Amniotic epithelial cell (primary cell): ENCODE measurements at regions not wholly inside any gene's neighbourhood (a gene's known extent, or its start where the extent isn't known, plus 50 kb on each side); places are given as distances from the start of the nearest gene placed in this dataset.
"Not testable (repeated sequence)": the region's sequence is repeated elsewhere in the genome, so short reads cannot be mapped to it uniquely, and the experiment has no call there.

Experiments
- DNase-seq: peaks from one replicate; pipeline ENCODE4 v3.0.0-alpha.2; 2010; ENCODE audit warnings: low read depth

GRCh38 chr10:2340831-2341647, 603.7 kb upstream of the ADARB2 start:
- no peak for DNase-seq

- DNase-seq, result no peak
These were observed 598.3 kb upstream of the ADARB2 start for GRCh38 chr10:2335626-2336025.

GRCh38 chr10:2334575-2334974, 597.2 kb upstream of the ADARB2 start:
- DNase-seq, result no peak

- DNase-seq, result no peak
These were observed 591.8 kb upstream of the ADARB2 start for GRCh38 chr10:2329082-2329481.

- no peak for DNase-seq
These were observed 589.1 kb upstream of the ADARB2 start for GRCh38 chr10:2326411-2326810.

- DNase-seq, result not testable (repeated sequence)
These were observed 577.7 kb upstream of the ADARB2 start for GRCh38 chr10:2315045-2315485.

GRCh38 chr10:2306081-2306480, 568.8 kb upstream of the ADARB2 start:
- DNase-seq, result no peak

DNA sequence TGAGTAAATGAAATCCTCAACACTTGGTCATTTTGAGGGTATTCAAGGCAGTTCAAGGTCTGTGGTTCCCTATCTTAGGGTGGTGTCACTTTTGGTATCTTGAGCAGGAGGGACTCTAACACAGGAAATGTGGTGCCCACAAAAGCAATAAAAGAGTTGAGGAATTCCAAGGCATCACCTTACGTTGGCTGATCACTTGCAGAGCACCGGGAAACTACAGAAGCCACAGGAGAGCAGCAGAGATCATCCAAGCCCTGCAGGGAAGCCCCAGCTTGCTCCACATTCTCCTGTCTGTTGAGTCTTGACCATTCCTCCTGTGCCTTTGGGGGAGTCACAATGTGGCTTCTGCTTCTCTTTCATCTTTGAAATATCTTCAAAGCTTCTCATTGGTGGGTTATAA, 565.8 kb upstream of the ADARB2 start:
- DNase-seq, result no peak

GRCh38 chr10:2301227-2301626, 563.9 kb upstream of the ADARB2 start:
- DNase-seq, result no peak

- DNase-seq, result no peak
These were observed 562.9 kb upstream of the ADARB2 start for GRCh38 chr10:2300231-2300630.

DNA sequence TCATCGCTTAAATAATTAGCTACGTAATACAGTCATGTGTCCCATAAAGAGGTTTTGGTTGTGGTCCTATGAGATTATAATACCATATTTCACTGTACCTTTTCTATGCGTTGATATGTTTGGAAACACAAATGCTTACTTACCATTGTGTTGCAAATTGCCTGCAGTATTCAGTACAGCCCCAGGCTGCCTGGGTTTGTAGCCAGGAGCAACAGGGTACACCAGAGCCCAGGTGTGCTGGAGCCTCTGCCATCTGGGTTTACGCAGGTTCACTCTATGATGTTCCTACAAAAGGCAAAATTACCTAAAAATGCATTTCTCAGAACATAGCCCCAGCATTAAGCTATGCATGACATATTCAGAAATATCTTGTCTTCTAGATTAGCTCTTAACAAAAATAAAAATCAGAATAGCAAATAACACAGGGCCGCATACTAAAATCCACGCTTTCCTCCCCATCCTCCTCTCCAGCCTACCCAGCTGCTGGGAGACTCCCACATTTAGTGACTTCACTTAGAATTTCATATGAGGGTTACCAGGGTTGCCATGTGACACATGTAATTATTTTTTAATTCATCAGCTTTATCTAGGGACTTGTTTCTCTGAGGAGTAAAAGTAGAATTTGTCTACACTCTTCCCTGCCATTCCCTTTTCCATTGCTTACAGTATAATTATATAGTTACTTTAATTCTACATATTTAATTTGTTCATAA, 559.0 kb upstream of the ADARB2 start:
- no peak for DNase-seq

DNA sequence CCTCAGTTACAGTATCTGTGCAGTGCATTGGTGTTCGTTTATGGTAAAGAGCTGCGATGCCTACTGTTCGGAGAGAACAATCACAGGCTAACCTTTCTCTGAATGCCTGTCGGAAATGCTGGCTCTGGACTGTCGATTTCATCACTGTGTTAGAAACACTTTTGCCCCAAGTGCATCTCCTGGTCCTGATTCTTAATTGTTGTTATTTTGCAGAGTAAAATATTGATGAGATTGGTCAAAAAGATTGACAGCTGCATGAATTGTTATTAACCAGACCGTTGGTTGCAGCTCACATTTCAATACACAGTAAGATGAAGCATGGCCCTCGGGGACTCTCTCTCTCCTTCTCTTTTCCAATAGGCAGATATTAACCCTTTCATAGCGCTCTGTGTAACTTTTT, 557.4 kb upstream of the ADARB2 start:
- DNase-seq, result no peak

- DNase-seq, result no peak
These were observed 546.7 kb upstream of the ADARB2 start for GRCh38 chr10:2284071-2284470.

DNA sequence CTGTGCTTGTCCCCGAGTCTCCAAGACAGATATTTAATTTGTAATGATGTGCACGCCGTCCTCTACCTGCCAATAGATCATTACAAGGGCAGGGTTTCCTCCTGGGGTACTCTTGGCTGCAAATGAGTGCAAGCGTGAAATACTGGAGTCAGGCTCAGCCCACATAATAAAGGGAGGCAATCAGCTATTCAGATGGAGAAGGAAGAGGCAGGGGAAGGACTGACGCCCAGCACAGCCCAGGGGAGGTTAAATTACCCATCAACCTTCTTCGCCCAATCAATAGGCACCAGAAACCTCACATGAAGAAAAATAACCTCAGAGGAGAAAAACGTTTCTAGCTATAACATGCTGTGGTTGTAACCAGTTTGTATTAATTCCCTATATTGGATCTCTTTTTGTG, 544.9 kb upstream of the ADARB2 start:
- no peak for DNase-seq

DNA sequence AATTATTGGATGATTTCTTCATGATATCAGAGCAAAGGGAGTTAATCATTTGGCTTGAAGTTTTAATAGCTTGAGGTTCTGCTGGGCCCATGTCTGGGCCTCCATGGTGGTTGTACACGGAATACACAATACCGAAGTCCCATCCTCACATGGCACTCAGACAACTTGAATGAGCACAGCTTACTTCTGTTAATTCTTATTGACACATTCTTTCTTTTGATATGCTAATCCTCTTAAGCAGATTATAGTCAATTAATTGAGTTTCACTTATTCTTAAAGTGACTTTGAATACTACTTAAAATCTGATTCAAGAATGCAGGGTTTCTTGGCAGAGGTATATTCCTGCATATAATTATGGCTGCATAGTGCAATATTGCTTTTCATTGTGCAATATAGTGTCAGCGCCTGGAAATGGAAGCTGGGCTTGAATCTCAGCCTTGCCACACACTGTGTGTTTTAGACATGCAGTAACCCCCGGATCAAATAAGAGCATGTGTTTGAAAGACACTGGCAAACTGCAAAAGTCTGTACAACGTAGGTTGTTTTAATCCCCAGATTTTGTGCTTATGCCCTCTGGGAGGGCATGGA, 543.5 kb upstream of the ADARB2 start:
- DNase-seq, result no peak

- DNase-seq, result no peak
These were observed 542.4 kb upstream of the ADARB2 start for GRCh38 chr10:2279711-2280110.

DNA sequence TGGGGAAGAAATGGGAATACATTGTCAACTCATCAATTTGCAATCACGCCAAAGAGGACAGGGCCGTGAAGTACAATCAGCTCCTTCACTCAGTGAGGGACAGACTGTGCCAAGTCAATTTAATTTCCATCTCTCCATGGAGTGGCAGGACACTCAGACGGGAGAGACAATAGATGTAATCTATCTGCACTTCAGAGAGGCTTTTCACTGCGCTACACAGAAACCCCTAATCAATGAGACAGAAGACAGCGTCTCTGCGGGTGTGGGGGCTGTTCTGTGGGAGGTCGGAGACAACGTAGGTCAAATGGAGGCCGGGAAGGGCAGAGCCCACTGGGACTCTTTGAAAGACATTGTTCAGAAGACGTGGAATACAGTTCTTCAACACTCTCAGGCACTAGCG, 541.0 kb upstream of the ADARB2 start:
- no peak for DNase-seq

DNA sequence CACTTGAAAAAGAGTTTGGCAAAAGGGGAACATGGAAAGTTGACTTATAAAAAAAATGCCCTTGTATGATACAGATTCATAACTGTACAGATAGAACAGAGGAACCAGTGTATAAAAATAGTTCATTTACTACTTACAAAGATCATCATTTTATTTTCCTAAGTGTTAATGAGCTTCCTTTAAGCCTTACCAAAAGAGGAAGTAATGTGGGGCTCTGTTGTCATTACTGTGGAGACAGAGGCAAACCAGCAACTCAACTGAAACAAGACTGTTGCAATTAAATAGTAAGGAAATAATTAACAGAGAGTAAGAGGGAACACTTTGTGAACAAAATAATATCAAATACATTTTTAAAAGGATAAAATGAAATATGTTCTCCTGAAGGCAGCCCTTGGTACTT, 526.2 kb upstream of the ADARB2 start:
- DNase-seq, result no peak

- no peak for DNase-seq
These were observed 525.6 kb upstream of the ADARB2 start for GRCh38 chr10:2262878-2263277.

GRCh38 chr10:2262333-2262732, 525.0 kb upstream of the ADARB2 start:
- no peak for DNase-seq

DNA sequence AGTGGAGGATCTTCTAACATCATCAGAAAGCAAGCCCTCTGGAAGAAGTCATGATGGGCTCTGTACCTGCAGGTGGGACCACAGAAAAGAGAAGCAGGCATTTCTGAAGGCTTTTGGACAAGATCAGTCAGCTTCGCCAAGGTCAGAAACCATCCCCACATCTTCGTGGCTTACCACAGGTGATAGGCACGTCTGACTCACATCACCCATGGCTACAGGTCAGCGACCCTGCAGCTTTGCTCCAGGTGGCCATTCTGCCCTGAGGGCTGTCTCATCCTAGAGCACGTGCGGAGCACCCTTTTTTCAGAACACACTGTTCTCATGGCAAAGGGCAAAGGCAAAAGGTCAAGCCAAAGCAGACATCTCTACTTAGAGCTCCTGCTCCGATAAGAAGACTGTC, 518.9 kb upstream of the ADARB2 start:
- no peak for DNase-seq

DNA sequence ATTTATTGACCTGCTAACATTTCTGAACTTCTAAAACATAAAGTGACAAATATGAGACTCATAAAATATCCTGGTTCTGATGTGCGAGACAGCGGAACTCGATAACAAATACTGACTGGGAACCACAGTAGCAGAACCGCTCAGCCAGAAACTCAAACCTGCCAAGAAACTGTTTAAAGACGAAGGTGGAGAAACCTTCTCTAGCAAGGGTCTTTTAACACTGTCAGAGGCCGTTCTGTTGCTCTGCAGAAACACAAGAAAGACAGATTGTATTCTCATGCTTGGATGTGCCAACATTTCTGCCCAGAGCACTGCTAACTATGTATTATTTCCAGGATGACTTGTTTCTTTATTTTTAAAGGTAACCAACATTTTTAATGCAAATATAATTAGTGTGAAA, 514.8 kb upstream of the ADARB2 start:
- no peak for DNase-seq

DNA sequence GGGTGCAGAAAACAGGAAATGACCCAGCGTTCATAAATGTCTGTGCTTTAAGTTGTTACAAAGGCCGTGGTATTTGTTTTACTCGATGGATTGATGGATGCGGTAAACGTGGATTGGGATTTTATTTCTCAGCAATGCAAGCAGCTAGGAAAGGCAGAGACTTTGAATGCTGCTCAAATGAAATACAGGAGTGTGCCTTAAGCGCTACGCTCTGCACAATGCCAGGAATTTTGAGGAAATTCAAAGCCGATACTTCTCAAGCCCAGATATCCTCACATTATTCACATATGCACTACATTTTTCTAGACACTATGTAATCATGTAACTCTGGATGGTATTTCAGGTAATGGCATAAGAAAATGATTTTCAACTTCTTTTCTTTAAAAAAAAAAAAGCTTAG, 514.3 kb upstream of the ADARB2 start:
- DNase-seq, result no peak
